Heart right ventricle (tissue), 16 donors: ENCODE measurements at regions not wholly inside any gene's neighbourhood (a gene's known extent, or its start where the extent isn't known, plus 50 kb on each side); places are given as distances from the start of the nearest gene placed in this dataset.

Experiments used
- ATAC-seq, 8 donors: fragments of 200-7000 bp; cut with Tn5 transposase; one replicate each; pipeline ENCODE4 v1.9.1; 2020; ENCODE audit warnings: mild to moderate bottlenecking in 8 of 8, moderate library complexity in 8 of 8, moderate number of reproducible peaks in 1 of 8
- DNase-seq, 2 donors: peaks; one replicate each; pipeline ENCODE4 v3.0.0-alpha.2; 2020
- H3K27ac ChIP-seq, 10 donors: fragments of 200-600 bp; sonication (generic) in 2 of 10; one replicate each; pipeline versions ENCODE4 v1.5.0 to v1.8.0; 2020 to 2022; ENCODE audit warnings: mild to moderate bottlenecking in 3 of 10
- H3K27me3 ChIP-seq, 7 donors: fragments of 200-600 bp; one replicate each; pipeline ENCODE4 v1.8.0; 2021 to 2022; ENCODE audit warnings: mild to moderate bottlenecking in 2 of 7
- H3K36me3 ChIP-seq, 9 donors: fragments of 200-600 bp; sonication (generic) in 1 of 9; one replicate each; pipeline versions ENCODE4 v1.5.0 to v1.8.0; 2020 to 2022; ENCODE audit warnings: mild to moderate bottlenecking in 2 of 9
- H3K4me1 ChIP-seq, 9 donors: fragments of 200-600 bp; sonication (generic) in 1 of 9; one replicate each; pipeline versions ENCODE4 v1.5.0 to v1.8.0; 2020 to 2022; ENCODE audit warnings: mild to moderate bottlenecking in 4 of 9
- H3K4me3 ChIP-seq, 10 donors: fragments of 200-600 bp; sonication (generic) in 2 of 10; one replicate each; pipeline versions ENCODE4 v1.5.0 to v1.8.0; 2020 to 2022; ENCODE audit warnings: mild to moderate bottlenecking in 7 of 10, moderate library complexity in 2 of 10
- H3K9me3 ChIP-seq, 11 donors: fragments of 200-600 bp in 10 of 11; sonication (generic) in 2 of 11; one replicate each; pipeline versions ENCODE4 v1.5.0 to v1.8.0; 2013 to 2022; ENCODE audit warnings: mild to moderate bottlenecking in 2 of 11, control low read depth in 1 of 11, moderate library complexity in 1 of 11
- CTCF ChIP-seq, 9 donors: fragments of 200-600 bp; sonication (generic) in 2 of 9; IDR thresholded peaks; one replicate each; pipeline versions ENCODE4 v1.5.0 to v1.8.0; 2021 to 2022; ENCODE audit warnings: antibody characterized with exemption in 9 of 9, mild to moderate bottlenecking in 5 of 9, moderate library complexity in 1 of 9
- WGBS, 2 donors: extraction: QIAGEN DNeasy Blood & Tissue Kit; methylation state at CpG; one replicate each; pipeline ENCODE4 v1.1.7; 2013; ENCODE audit warnings: inconsistent platforms in 1 of 2; 5-methylcytosine and 5-hydroxymethylcytosine counted together
- intact Hi-C, 10 donors: fragments of 100-400 bp; cut with DNase I; formaldehyde crosslinking; loops; one replicate each; pipeline versions ENCODE4 v1.11.1 to v1.14.2; 2022
- donor health status: Arrhythmogenic right ventricular cardiomyopathy.
- donor health status: ischemic (EF 13 %, LVEDD 7.1; RV severe dilation, severe dysfunction).
- donor health status: healthy with polysubstance abuse.
- donor health status: DM: no; HTN: yes; CAD: no.
- donor health status: DM: no; HTN: no; CAD: no.
- donor health status: ischemic (EF 25% LVEDD 6.9; RV normal size, moderate dysfunction).
- donor health status: ischemic (EF 25% LVEDD 5.7; RV mildly dilated, moderate dysfunction).
- donor health status: healthy.
- donor health status: DM: yes; HTN: yes; CAD: no.
- donor health status: Ischemic cardiomyopathy.
- donor health status: ischemic (EF 35%, LVEDD 5.7; RV mildly dilated, moderate dysfunction).
- donor health status: nonischemic (EF 11% LVEDD 7.7; RV severe dilation, severe dysfunction).
- donor health status: DM: yes; HTN: yes; CAD: no.
- donor health status: PGD.
- donor health status: ischemic (EF 29% LVEDD 5.4; RV normal size, mild dysfunction).
- donor health status: nonischemic (EF 23%, LVEDD 6.1; RV moderate dilation, normal function).

GRCh38 chr11:30111786-30112185 is 95.0 kb upstream of the KCNA4 start:
- WGBS, 2 donors = 63 to 86% methylated on average over 1 of the region's 1 CpG
- Histone ChIP-seq H3K27ac (no peak overlapping the region), H3K27me3 (no peaks in the 10 kb centered on the region), H3K36me3 (no peaks in the 10 kb centered on the region), H3K4me1 (peaks cover 0 to 4% (median 0%) of the 10 kb centered on the region in 9 donors), H3K4me3 (no peak overlapping the region), H3K9me3 (no peaks in the 10 kb centered on the region)
- DNase-seq (no peak), ATAC-seq (no peak)
- TF ChIP-seq CTCF (IDR thresholded peaks at IDR 0.05) = no peak
- intact Hi-C loops = no loop called here

- DNase-seq (no peak), ATAC-seq (no peak)
- TF ChIP-seq CTCF (IDR thresholded peaks at IDR 0.05) = no peak
- 33 to 42% methylated on average over 2 of the region's 2 CpGs for WGBS, 2 donors
- intact Hi-C loops = no loop called here
- Histone ChIP-seq H3K4me3 (no peak overlapping the region), H3K36me3 (no peaks in the 10 kb centered on the region), H3K27me3 (no peaks in the 10 kb centered on the region), H3K9me3 (no peaks in the 10 kb centered on the region), H3K27ac (no peak overlapping the region), H3K4me1 (peaks cover 0 to under 1% (median 0%) of the 10 kb centered on the region in 9 donors)
Measured at GRCh38 chr11:30113326-30113898, 96.6 kb upstream of the KCNA4 start.

- ATAC-seq = no peak
- WGBS, 2 donors = 79 to 92% methylated on average over 1 of the region's 1 CpG
- no peaks in the 10 kb centered on the region for H3K27me3 ChIP-seq
Measured at GRCh38 chr11:30116512-30116911, 99.7 kb upstream of the KCNA4 start.

GRCh38 chr11:30120045-30120589 is 103.3 kb upstream of the KCNA4 start:
- WGBS, 2 donors = 78 to 87% methylated on average over 4 of the region's 4 CpGs
- ATAC-seq (no peak), DNase-seq (no peak)
- H3K36me3 ChIP-seq = no peaks in the 10 kb centered on the region
- no peaks in the 10 kb centered on the region for H3K9me3 ChIP-seq
- no peak overlapping the region for H3K27ac ChIP-seq
- H3K4me1 ChIP-seq = no peaks in the 10 kb centered on the region
- TF ChIP-seq CTCF (IDR thresholded peaks at IDR 0.05) = no peak
- intact Hi-C loops = loop anchor here in 1 of 10 donors (10.0 kb wide), 1 partner anchor 675 kb away; no protein-coding TSS in a partner anchor
- H3K4me3 ChIP-seq = no peak overlapping the region
- H3K27me3 ChIP-seq = no peaks in the 10 kb centered on the region

More at GRCh38 chr11:30116512-30116911, 99.7 kb upstream of the KCNA4 start:
- no peaks in the 10 kb centered on the region for H3K4me1 ChIP-seq
- H3K27ac ChIP-seq = no peak overlapping the region
- no peak for DNase-seq
- no peaks in the 10 kb centered on the region for H3K9me3 ChIP-seq
- intact Hi-C loops = no loop called here
- no peak overlapping the region for H3K4me3 ChIP-seq
- H3K36me3 ChIP-seq = no peaks in the 10 kb centered on the region
- TF ChIP-seq CTCF (IDR thresholded peaks at IDR 0.05) = no peak
